Suppressor macrophage treated with lipopolysaccharide for 4 hours (primary cell): ENCODE measurements at regions not wholly inside any gene's neighbourhood (a gene's known extent, or its start where the extent isn't known, plus 50 kb on each side); places are given as distances from the start of the nearest gene placed in this dataset.
"Not testable (repeated sequence)": the region's sequence is repeated elsewhere in the genome, so short reads cannot be mapped to it uniquely, and the experiment has no call there.

ENCODE experiments used
- DNase-seq: peaks from one replicate; pipeline ENCODE4 v3.0.0-alpha.2; 2020

- DNase-seq = no peak
These were observed 186.1 kb downstream of the ENC1 start for GRCh38 chr5:74454263-74455030.

- peak; percentile 30 for DNase-seq
These were observed 187.7 kb downstream of the ENC1 start for GRCh38 chr5:74452856-74453255.

- no peak for DNase-seq
These were observed 190.4 kb downstream of the ENC1 start for GRCh38 chr5:74450095-74450494.

GRCh38 chr5:74446725-74447241 lies 193.7 kb downstream of the ENC1 start:
- DNase-seq = no peak

- no peak for DNase-seq
These were observed 198.1 kb downstream of the ENC1 start for GRCh38 chr5:74442466-74442865.

GRCh38 chr5:74441616-74442015 lies 198.9 kb downstream of the ENC1 start:
- no peak for DNase-seq

- no peak for DNase-seq
These were observed 200.2 kb downstream of the ENC1 start for GRCh38 chr5:74440341-74440740.

- DNase-seq = not testable (repeated sequence)
These were observed 202.7 kb downstream of the ENC1 start for GRCh38 chr5:74437870-74438269.

GRCh38 chr5:74433896-74434829 lies 206.4 kb downstream of the ENC1 start:
- peak; percentile 76 for DNase-seq

GRCh38 chr5:74433255-74433895 lies 207.2 kb downstream of the ENC1 start:
- peak; percentile 77 for DNase-seq

GRCh38 chr5:74432721-74433120 lies 207.8 kb downstream of the ENC1 start:
- no peak for DNase-seq

- peak; percentile 77 for DNase-seq
These were observed 208.3 kb downstream of the ENC1 start for GRCh38 chr5:74432216-74432615.

GRCh38 chr5:74431290-74431669 lies 209.2 kb downstream of the ENC1 start:
- no peak for DNase-seq

- DNase-seq = peak; percentile 52
These were observed 209.8 kb downstream of the ENC1 start for GRCh38 chr5:74430631-74431289.

GRCh38 chr5:74429495-74429894 lies 211.0 kb downstream of the ENC1 start:
- DNase-seq = no peak

- DNase-seq = no peak
These were observed 211.7 kb downstream of the ENC1 start for GRCh38 chr5:74428876-74429275.

- DNase-seq = no peak
These were observed 212.3 kb downstream of the ENC1 start for GRCh38 chr5:74428275-74428674.

GRCh38 chr5:74426506-74426905 lies 214.0 kb downstream of the ENC1 start:
- DNase-seq = no peak

GRCh38 chr5:74424162-74424868 lies 216.2 kb downstream of the ENC1 start:
- DNase-seq = no peak

- DNase-seq = no peak
These were observed 217.1 kb downstream of the ENC1 start for GRCh38 chr5:74423383-74423782.

- DNase-seq = peak; percentile 18
These were observed 217.9 kb downstream of the ENC1 start for GRCh38 chr5:74422671-74423070.

- DNase-seq = no peak
These were observed 218.5 kb downstream of the ENC1 start for GRCh38 chr5:74422030-74422429.
